BE2C (cell line): ENCODE measurements at regions not wholly inside any gene's neighbourhood (a gene's known extent, or its start where the extent isn't known, plus 50 kb on each side); places are given as distances from the start of the nearest gene placed in this dataset.

ENCODE experiments used
- DNase-seq: peaks from one replicate; pipeline ENCODE4 v3.0.0-alpha.2; 2020
- H3K27me3 ChIP-seq: fragments of 250-450 bp; sonication (Bioruptor Pico); 2 replicates; pipeline ENCODE4 v1.5.1; 2020; ENCODE audit warnings: mild to moderate bottlenecking
- H3K36me3 ChIP-seq: fragments of 250-450 bp; sonication (Bioruptor Pico); 2 replicates; pipeline ENCODE4 v1.5.1; 2020; ENCODE audit warnings: mild to moderate bottlenecking
- H3K4me1 ChIP-seq: fragments of 250-450 bp; sonication (Bioruptor Pico); 2 replicates; pipeline ENCODE4 v1.5.1; 2020
- H3K4me3 ChIP-seq: 2 replicates; pipeline ENCODE4 v1.5.1; 2011; ENCODE audit warnings: low read depth, low read length
- H3K9me3 ChIP-seq: fragments of 250-450 bp; sonication (Bioruptor Pico); 2 replicates; pipeline ENCODE4 v1.5.1; 2020
- TF ChIP-seq, protein P1 (sequence below): IDR thresholded peaks from 2 replicates; pipeline ENCODE4 v1.5.1; 2012; ENCODE audit warnings: mild to moderate bottlenecking, low read depth, low read length

DNA sequence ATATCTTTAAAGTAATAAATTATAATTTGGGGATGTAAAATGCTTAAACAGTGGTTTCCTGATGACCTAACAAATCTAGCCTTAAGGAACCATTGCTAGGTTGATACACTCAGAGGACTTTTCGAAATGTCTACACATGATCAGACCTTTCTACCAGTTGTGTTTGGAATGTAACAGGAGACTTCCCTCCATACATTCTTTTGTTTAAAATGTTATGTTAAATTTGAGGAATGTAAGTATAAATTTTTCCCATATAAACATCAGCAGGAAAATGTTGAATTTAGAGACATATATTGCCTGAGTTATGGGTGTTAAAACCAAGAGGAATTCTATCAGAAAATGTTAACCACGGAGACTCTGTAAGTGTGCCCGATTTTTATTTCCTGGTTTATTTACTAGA is 190.6 kb upstream of the SPRY1 start:
- H3K4me1 ChIP-seq: no peaks in the 10 kb centered on the region
- no peaks in the 10 kb centered on the region for H3K36me3 ChIP-seq
- no peaks in the 10 kb centered on the region for H3K9me3 ChIP-seq
- no peaks in the 10 kb centered on the region for H3K27me3 ChIP-seq
- no peak overlapping the region for H3K4me3 ChIP-seq
- DNase-seq: no peak
- TF ChIP-seq, protein P1, sequence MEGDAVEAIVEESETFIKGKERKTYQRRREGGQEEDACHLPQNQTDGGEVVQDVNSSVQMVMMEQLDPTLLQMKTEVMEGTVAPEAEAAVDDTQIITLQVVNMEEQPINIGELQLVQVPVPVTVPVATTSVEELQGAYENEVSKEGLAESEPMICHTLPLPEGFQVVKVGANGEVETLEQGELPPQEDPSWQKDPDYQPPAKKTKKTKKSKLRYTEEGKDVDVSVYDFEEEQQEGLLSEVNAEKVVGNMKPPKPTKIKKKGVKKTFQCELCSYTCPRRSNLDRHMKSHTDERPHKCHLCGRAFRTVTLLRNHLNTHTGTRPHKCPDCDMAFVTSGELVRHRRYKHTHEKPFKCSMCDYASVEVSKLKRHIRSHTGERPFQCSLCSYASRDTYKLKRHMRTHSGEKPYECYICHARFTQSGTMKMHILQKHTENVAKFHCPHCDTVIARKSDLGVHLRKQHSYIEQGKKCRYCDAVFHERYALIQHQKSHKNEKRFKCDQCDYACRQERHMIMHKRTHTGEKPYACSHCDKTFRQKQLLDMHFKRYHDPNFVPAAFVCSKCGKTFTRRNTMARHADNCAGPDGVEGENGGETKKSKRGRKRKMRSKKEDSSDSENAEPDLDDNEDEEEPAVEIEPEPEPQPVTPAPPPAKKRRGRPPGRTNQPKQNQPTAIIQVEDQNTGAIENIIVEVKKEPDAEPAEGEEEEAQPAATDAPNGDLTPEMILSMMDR: no peak

DNA sequence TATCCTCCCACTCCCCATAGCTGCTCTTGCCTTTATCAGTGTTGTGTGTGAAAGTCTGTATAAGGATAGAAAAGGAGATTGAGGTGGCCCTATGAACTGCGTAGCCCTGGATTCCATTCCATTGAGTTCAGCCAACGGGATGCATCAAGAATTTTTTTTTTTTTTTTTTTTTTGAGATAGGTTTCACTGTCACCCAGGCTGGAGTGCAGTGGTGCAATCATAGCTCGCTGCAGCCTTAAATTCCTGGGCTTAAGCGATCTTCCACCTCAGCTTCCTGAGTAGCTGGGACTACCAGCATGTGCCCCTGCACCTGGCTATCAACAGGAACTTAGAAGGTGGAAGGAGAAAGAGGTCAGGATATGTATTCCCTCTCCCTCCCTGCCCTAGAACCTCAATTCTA is 187.2 kb upstream of the SPRY1 start:
- no peaks in the 10 kb centered on the region for H3K27me3 ChIP-seq
- TF ChIP-seq, protein P1: no peak
- H3K9me3 ChIP-seq: no peaks in the 10 kb centered on the region
- no peaks in the 10 kb centered on the region for H3K36me3 ChIP-seq
- no peak for DNase-seq
- H3K4me1 ChIP-seq: no peaks in the 10 kb centered on the region
- H3K4me3 ChIP-seq: no peak overlapping the region

DNA sequence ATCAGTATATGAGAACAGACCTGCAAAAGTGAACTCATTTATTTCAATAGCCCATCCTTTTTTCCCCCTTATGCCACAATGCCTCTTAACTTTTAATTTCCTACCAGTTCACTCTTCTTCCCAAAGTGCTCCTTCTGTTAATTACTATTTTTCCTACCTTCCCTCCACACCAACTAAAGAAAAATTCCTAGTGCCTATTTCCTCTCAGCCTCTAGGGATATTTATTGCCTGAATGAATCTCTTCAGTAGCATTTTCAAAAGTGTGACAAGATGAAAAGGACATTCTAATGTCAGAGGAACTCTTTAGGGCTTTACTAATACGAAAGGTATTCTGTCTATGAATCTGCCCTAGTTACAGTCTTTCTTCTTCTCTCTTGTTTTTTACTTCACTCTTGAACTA is 181.1 kb upstream of the SPRY1 start:
- Histone ChIP-seq H3K27me3 (no peaks in the 10 kb centered on the region), H3K4me1 (no peaks in the 10 kb centered on the region; the same call in 1 of the 2 replicates), H3K9me3 (no peaks in the 10 kb centered on the region), H3K4me3 (no peak overlapping the region), H3K36me3 (no peaks in the 10 kb centered on the region)
- TF ChIP-seq, protein P1: no peak
- DNase-seq: no peak

DNA sequence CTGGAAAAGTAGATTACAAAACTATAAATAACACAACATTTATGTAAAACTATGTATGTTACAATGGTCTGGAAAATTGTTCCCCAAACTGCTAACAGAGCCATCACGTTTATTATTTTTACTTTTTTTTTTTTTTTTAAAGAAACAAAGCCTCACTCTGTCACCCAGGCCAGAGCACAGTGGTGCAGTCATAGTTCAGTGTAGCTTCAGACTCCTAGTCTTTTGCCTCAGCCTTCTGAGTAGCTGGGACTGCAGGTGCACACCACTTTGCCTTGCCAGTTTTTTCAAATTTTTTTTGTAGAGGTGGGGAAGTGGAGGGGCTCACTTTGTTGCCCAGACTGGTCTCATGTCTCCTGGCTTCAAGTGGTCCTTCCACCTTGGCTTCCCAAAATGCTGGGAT is 180.1 kb upstream of the SPRY1 start:
- Histone ChIP-seq H3K27me3 (no peaks in the 10 kb centered on the region), H3K9me3 (no peaks in the 10 kb centered on the region), H3K36me3 (no peaks in the 10 kb centered on the region), H3K4me1 (no peaks in the 10 kb centered on the region; the same call in 1 of the 2 replicates), H3K4me3 (no peak overlapping the region)
- TF ChIP-seq, protein P1: no peak
- no peak for DNase-seq

DNA sequence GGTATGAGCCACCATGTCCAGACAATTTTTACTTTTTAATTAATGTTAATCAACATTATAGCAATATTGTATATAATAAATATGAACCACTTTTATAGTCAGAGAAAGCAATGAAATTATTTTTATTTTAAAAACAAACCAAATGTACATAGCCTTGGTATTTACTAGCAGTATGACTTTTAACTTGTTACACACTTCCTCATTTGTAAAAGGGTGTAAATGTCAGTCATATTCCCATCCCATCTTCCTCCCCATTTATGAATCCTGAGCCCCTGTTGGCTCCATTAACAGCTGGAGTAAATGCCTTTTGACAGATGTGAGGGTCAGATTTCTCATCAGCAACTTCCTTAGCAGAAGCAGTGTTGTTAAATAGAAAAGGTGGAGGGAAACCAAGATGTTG is 179.6 kb upstream of the SPRY1 start:
- no peak for DNase-seq
- no peak overlapping the region for H3K4me3 ChIP-seq
- H3K36me3 ChIP-seq: no peaks in the 10 kb centered on the region
- no peaks in the 10 kb centered on the region for H3K9me3 ChIP-seq
- no peaks in the 10 kb centered on the region for H3K27me3 ChIP-seq
- no peaks in the 10 kb centered on the region; the same call in 1 of the 2 replicates for H3K4me1 ChIP-seq
- TF ChIP-seq, protein P1: no peak

DNA sequence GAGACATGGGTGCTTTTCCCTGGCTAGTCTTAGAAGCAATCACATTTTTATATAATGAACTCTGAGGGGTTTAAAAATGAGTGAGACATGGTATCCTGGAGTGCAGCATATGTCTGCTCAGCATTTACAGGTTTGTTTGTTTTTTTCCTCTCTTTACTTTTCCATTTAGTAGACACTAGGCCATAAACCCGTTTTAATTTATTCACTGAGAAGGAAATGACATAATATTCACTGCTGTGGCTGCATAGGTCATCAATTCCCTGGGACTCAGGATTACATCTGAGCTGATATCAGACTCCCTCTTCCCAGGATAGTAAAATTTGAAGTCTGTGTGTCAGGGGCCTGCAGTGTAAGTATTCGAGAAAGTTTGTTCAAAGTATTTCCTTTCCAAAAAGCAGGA is 178.9 kb upstream of the SPRY1 start:
- Histone ChIP-seq H3K9me3 (no peaks in the 10 kb centered on the region), H3K4me3 (no peak overlapping the region), H3K36me3 (no peaks in the 10 kb centered on the region), H3K27me3 (no peaks in the 10 kb centered on the region), H3K4me1 (no peaks in the 10 kb centered on the region; the same call in 1 of the 2 replicates)
- DNase-seq: no peak
- TF ChIP-seq, protein P1: no peak
